Adrenal gland (tissue), 9 donors: ENCODE measurements at regions not wholly inside any gene's neighbourhood (a gene's known extent, or its start where the extent isn't known, plus 50 kb on each side); places are given as distances from the start of the nearest gene placed in this dataset.

Experiments used
- DNase-seq, 7 donors: peaks; one replicate each; pipeline ENCODE4 v3.0.0-alpha.2; 2019 to 2020
- H3K27ac ChIP-seq, 5 donors: fragments of 200-600 bp; sonication (generic) in 4 of 5; 1 replicate in 3 of 5; 2 replicates in 2 of 5; pipeline versions ENCODE4 v1.5.1 to v1.8.0; 2016 to 2020; ENCODE audit warnings: mild to moderate bottlenecking in 1 of 5
- H3K27me3 ChIP-seq: fragments of 200-600 bp; 2 replicates; pipeline ENCODE4 v1.8.0; 2021
- H3K36me3 ChIP-seq, 2 donors: fragments of 200-600 bp; replicated peaks in 1 of 2; 1 replicate in 1 of 2; 2 replicates in 1 of 2; pipeline versions ENCODE4 v1.5.1 to v1.8.0; 2018 to 2022
- H3K4me1 ChIP-seq, 2 donors: fragments of 200-600 bp; replicated peaks in 1 of 2; 1 replicate in 1 of 2; 2 replicates in 1 of 2; pipeline versions ENCODE4 v1.5.1 to v1.8.0; 2018 to 2021
- H3K4me3 ChIP-seq, 4 donors: fragments of 200-600 bp; sonication (generic) in 3 of 4; one replicate each; pipeline ENCODE4 v1.5.1; 2016 to 2018
- H3K9me3 ChIP-seq, 3 donors: fragments of 200-600 bp; sonication (generic) in 1 of 3; replicated peaks in 1 of 3; 1 replicate in 2 of 3; 2 replicates in 1 of 3; pipeline versions ENCODE4 v1.5.1 to v1.8.0; 2016 to 2021
- POLR2A ChIP-seq, 2 donors: fragments of 450-650 bp; IDR thresholded peaks; one replicate each; pipeline ENCODE4 v1.6.1; 2017; ENCODE audit warnings: antibody characterized with exemption in 2 of 2, mild to moderate bottlenecking in 2 of 2, moderate library complexity in 1 of 2
- WGBS, 4 donors: extraction: QIAGEN DNeasy Blood & Tissue Kit in 2 of 4; methylation state at CpG; one replicate each; pipeline versions ENCODE4 v1.1.5 to v1.1.7; 2013 to 2017; 5-methylcytosine and 5-hydroxymethylcytosine counted together
- intact Hi-C, 2 donors: fragments of 100-400 bp; cut with DNase I; formaldehyde crosslinking; loops; one replicate each; pipeline versions ENCODE4 v1.14.1 to v1.15.0; 2022 to 2023
- TF ChIP-seq, protein P1 (sequence below), 6 experiments: fragments of 450-650 bp in 4 of 6; fragments of 200-600 bp in 2 of 6; sonication (generic) in 1 of 6; IDR thresholded peaks; 1 replicate in 5 of 6; 2 replicates in 1 of 6; pipeline versions ENCODE4 v1.5.1 to v1.8.0; 2016 to 2021; ENCODE audit warnings: antibody characterized with exemption in 6 of 6, mild to moderate bottlenecking in 2 of 6, moderate library complexity in 1 of 6
- donor health status: healthy with polysubstance abuse.
- donor health status: Bipolar disorder and iron deficiency.
- donor health status: DM: yes; HTN: yes; CAD: no.
- donor health status: DM: no; HTN: no; CAD: no.
- donor health status: DM: no; HTN: no; CAD: no.

DNA sequence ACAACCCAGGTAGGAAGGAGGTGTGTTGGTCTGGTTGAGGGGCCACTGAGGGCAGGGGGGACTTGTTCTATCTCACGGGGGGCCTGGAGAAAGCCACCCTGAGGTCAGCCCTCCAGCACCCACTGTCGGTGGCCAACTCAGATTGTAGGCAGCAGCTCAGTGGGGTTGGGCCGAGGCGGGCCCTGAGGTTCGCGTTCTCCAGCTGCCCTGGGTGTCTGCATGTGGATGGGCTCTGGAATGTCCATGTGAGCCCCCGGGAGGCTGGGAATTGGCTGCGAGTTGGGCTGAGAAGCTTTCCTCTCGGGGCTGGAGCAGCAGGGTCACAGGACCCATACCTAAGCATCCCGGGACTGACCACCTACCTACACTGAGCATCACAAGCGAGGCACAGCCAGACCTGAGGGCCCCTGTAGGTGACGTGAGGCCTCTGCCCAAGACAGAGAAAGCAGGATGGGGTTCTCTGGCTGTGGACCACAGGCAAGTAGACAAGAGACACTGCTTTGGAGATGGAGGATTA, 70.3 kb upstream of the HAAO start:
- no peak overlapping the region for H3K4me3 ChIP-seq
- 80 to 96% (median 85%) methylated on average over 9 to 12 of the region's 12 CpGs for WGBS, 4 donors
- H3K27ac ChIP-seq, result no peak overlapping the region
- TF ChIP-seq, protein P1, sequence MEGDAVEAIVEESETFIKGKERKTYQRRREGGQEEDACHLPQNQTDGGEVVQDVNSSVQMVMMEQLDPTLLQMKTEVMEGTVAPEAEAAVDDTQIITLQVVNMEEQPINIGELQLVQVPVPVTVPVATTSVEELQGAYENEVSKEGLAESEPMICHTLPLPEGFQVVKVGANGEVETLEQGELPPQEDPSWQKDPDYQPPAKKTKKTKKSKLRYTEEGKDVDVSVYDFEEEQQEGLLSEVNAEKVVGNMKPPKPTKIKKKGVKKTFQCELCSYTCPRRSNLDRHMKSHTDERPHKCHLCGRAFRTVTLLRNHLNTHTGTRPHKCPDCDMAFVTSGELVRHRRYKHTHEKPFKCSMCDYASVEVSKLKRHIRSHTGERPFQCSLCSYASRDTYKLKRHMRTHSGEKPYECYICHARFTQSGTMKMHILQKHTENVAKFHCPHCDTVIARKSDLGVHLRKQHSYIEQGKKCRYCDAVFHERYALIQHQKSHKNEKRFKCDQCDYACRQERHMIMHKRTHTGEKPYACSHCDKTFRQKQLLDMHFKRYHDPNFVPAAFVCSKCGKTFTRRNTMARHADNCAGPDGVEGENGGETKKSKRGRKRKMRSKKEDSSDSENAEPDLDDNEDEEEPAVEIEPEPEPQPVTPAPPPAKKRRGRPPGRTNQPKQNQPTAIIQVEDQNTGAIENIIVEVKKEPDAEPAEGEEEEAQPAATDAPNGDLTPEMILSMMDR (IDR thresholded peaks at IDR 0.05), result no peak
- TF ChIP-seq POLR2A (IDR thresholded peaks at IDR 0.05), result no peak
- H3K4me1 ChIP-seq, result peaks cover 3 to 15% of the 10 kb centered on the region in 2 donors
- no peaks in the 10 kb centered on the region for H3K36me3 ChIP-seq
- H3K27me3 ChIP-seq, result no peaks in the 10 kb centered on the region
- intact Hi-C loops, result loop anchor here in 1 of 2 donors (10.0 kb wide), 1 partner anchor 62 kb away; no protein-coding TSS in a partner anchor
- DNase-seq, result no peak
- H3K9me3 ChIP-seq, result no peaks in the 10 kb centered on the region

DNA sequence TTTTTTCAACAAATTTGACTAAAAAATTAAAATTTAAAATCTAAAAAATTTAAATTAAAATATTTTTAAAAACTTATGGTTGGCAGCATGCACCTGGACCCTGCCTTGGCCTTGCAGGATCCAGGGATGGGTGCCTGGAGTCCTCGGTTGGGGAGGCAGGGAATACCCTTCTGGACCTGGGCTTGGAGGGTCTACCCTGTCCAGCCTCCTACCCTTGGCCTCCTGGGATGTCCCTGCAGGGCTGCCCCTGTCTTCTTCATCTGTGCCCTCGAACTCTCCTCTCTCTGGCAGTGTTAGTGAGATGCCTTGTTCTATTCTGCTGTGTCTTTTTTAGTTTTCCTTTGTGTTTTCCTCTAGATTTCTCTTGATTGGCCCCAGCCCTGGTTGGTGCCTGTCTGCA, 68.9 kb upstream of the HAAO start:
- H3K9me3 ChIP-seq, result no peaks in the 10 kb centered on the region
- intact Hi-C loops, result loop anchor here in 1 of 2 donors (10.0 kb wide), 1 partner anchor 63 kb away; no protein-coding TSS in a partner anchor
- H3K36me3 ChIP-seq, result no peaks in the 10 kb centered on the region
- H3K4me3 ChIP-seq, result no peak overlapping the region
- no peak for DNase-seq
- no peak overlapping the region for H3K27ac ChIP-seq
- H3K4me1 ChIP-seq, result peaks cover 0 to 6% of the 10 kb centered on the region in 2 donors
- TF ChIP-seq, protein P1 (IDR thresholded peaks at IDR 0.05), result no peak
- no peak for TF ChIP-seq POLR2A (IDR thresholded peaks at IDR 0.05)
- 90 to 94% (median 93%) methylated on average over 2 of the region's 2 CpGs for WGBS, 4 donors
- no peaks in the 10 kb centered on the region for H3K27me3 ChIP-seq

DNA sequence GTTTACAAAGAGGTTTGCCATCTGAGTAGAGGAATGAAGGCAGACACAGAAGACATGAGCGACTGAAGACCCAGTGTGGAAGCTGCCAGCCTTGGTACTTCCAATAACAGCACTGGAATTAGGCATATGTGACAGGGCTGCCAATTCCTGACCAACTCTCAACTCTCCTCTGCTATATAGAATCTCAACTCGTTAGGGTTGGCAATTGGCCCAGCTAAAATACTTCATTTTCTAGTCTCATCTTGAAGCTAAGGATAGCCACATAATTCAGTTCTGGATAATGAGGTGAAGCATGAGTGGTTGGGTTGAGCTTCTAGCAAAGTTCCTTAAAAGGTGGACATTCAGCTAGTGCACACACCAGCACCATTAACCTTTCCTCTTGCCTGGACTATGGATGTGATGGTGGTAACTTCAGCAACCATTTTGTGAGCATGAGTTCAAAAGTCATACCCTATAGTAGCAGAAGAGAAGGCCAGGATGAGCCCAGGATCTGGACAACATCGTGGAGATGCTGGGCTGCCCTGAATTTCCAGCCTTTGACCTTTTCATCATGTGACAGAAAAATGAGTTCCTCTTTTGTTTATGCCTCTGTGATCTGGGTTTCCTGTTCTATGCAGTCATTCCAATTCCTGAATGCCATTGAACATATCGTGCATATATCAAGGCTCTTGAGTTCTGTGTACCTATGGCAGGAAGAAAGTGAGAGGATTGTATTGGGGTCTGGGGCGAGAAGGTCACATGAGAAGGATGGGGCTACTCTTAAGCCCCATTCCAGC, 68.1 kb upstream of the HAAO start:
- H3K27me3 ChIP-seq, result no peaks in the 10 kb centered on the region
- TF ChIP-seq, protein P1 (IDR thresholded peaks at IDR 0.05), result no peak
- no peak for TF ChIP-seq POLR2A (IDR thresholded peaks at IDR 0.05)
- no peak for DNase-seq
- H3K36me3 ChIP-seq, result no peaks in the 10 kb centered on the region
- H3K4me3 ChIP-seq, result no peak overlapping the region
- H3K27ac ChIP-seq, result no peak overlapping the region
- H3K9me3 ChIP-seq, result no peaks in the 10 kb centered on the region
- 74 to 80% (median 78%) methylated on average over 5 of the region's 5 CpGs for WGBS, 4 donors
- intact Hi-C loops, result loop anchor here in 1 of 2 donors (10.0 kb wide), 1 partner anchor 64 kb away; no protein-coding TSS in a partner anchor
- H3K4me1 ChIP-seq, result no peaks in the 10 kb centered on the region

GRCh38 chr2:42859791-42860190, 67.4 kb upstream of the HAAO start:
- no peak overlapping the region for H3K27ac ChIP-seq
- H3K27me3 ChIP-seq, result no peaks in the 10 kb centered on the region
- H3K4me1 ChIP-seq, result no peaks in the 10 kb centered on the region
- no peak overlapping the region for H3K4me3 ChIP-seq
- H3K36me3 ChIP-seq, result no peaks in the 10 kb centered on the region
- no peaks in the 10 kb centered on the region for H3K9me3 ChIP-seq
- 65 to 78% (median 72%) methylated on average over 4 of the region's 4 CpGs for WGBS, 4 donors
- DNase-seq, result no peak
- intact Hi-C loops, result loop anchor here in 1 of 2 donors (10.0 kb wide), 1 partner anchor 65 kb away; no protein-coding TSS in a partner anchor
- no peak for TF ChIP-seq POLR2A (IDR thresholded peaks at IDR 0.05)
- TF ChIP-seq, protein P1 (IDR thresholded peaks at IDR 0.05), result no peak
